HAP-1 (cell line): ENCODE measurements at regions not wholly inside any gene's neighbourhood (a gene's known extent, or its start where the extent isn't known, plus 50 kb on each side); places are given as distances from the start of the nearest gene placed in this dataset.
"Not testable (repeated sequence)": the region's sequence is repeated elsewhere in the genome, so short reads cannot be mapped to it uniquely, and the experiment has no call there.

Experiments
- DNase-seq, 2 experiments: peaks; one replicate each; pipeline ENCODE4 v3.0.0-alpha.2; 2016 to 2020; ENCODE audit warnings: low spot score in 2 of 2
- H3K27me3 ChIP-seq: fragments of 250-450 bp; sonication (Bioruptor Pico); 2 replicates; pipeline ENCODE4 v1.5.1; 2020; ENCODE audit warnings: low read depth, mild to moderate bottlenecking, moderate library complexity
- H3K36me3 ChIP-seq: fragments of 250-450 bp; sonication (Bioruptor Pico); replicated peaks from 2 replicates; pipeline ENCODE4 v1.5.1; 2020; ENCODE audit warnings: mild to moderate bottlenecking
- H3K4me1 ChIP-seq: fragments of 250-450 bp; sonication (Bioruptor Pico); 2 replicates; pipeline ENCODE4 v1.5.1; 2020; ENCODE audit warnings: mild to moderate bottlenecking
- H3K4me3 ChIP-seq: fragments of 250-450 bp; sonication (Bioruptor Pico); 2 replicates; pipeline ENCODE4 v1.5.1; 2020; ENCODE audit warnings: mild to moderate bottlenecking, moderate library complexity
- H3K9me3 ChIP-seq: fragments of 250-450 bp; sonication (Bioruptor Pico); 2 replicates; pipeline ENCODE4 v1.5.1; 2020; ENCODE audit warnings: mild to moderate bottlenecking, moderate library complexity
- in situ Hi-C: fragments of 300-500 bp; cut with MboI; formaldehyde crosslinking; loops from 3 replicates; pipeline ENCODE4 v1.14.3; 2020; ENCODE audit warnings: low sequenced_read_pairs, inconsistent platforms, mixed read lengths

GRCh38 chr20:55135923-55136322 lies 660.5 kb downstream of the DOK5 start:
- DNase-seq, result no peak
- H3K4me1 ChIP-seq, result no peaks in the 10 kb centered on the region
- no peaks in the 10 kb centered on the region for H3K9me3 ChIP-seq
- no peak overlapping the region for H3K4me3 ChIP-seq
- H3K27me3 ChIP-seq, result no peaks in the 10 kb centered on the region
- H3K36me3 ChIP-seq, result no peaks in the 10 kb centered on the region
- in situ Hi-C loops, result no loop called here

- Histone ChIP-seq H3K36me3 (no peaks in the 10 kb centered on the region), H3K4me1 (no peaks in the 10 kb centered on the region), H3K4me3 (no peak overlapping the region), H3K9me3 (no peaks in the 10 kb centered on the region), H3K27me3 (no peaks in the 10 kb centered on the region)
- in situ Hi-C loops, result no loop called here
- DNase-seq, result no peak
These were observed 657.1 kb downstream of the DOK5 start for GRCh38 chr20:55132523-55132922.

GRCh38 chr20:55117577-55117976 lies 642.2 kb downstream of the DOK5 start:
- H3K27me3 ChIP-seq, in situ Hi-C loops, H3K9me3 ChIP-seq, H3K4me3 ChIP-seq, H3K4me1 ChIP-seq, H3K36me3 ChIP-seq, DNase-seq: not testable (repeated sequence)

DNA sequence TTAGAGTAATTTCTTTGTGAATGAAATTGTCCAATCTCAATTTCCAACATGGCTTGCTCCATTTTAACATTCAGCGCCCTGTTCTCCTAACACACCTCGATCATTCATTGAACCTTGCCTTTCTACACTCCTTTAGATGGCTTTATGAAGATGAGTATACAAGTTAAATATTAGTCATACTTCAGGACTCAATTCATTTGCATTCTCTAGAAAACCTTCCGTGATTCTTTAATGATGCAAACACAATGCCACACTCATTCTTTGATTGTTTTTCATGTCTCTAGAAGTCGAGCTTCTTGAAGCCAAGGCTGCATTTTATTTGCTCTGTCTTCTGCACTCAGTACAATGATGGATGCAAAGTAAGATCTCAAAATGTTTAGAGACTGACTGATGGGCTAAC lies 641.2 kb downstream of the DOK5 start:
- no peaks in the 10 kb centered on the region for H3K36me3 ChIP-seq
- H3K27me3 ChIP-seq, result no peaks in the 10 kb centered on the region
- H3K4me3 ChIP-seq, result no peak overlapping the region
- no peaks in the 10 kb centered on the region for H3K9me3 ChIP-seq
- no peaks in the 10 kb centered on the region for H3K4me1 ChIP-seq
- in situ Hi-C loops, result no loop called here
- no peak for DNase-seq

GRCh38 chr20:55103188-55103587 lies 627.8 kb downstream of the DOK5 start:
- no peaks in the 10 kb centered on the region for H3K9me3 ChIP-seq

GRCh38 chr20:55099251-55099650 lies 623.9 kb downstream of the DOK5 start:
- no peaks in the 10 kb centered on the region for H3K36me3 ChIP-seq
- no peak overlapping the region for H3K4me3 ChIP-seq
- in situ Hi-C loops, result no loop called here
- no peaks in the 10 kb centered on the region for H3K27me3 ChIP-seq
- H3K4me1 ChIP-seq, result no peaks in the 10 kb centered on the region
- DNase-seq, result no peak
- no peaks in the 10 kb centered on the region for H3K9me3 ChIP-seq

More at GRCh38 chr20:55103188-55103587, 627.8 kb downstream of the DOK5 start:
- Histone ChIP-seq H3K36me3 (no peaks in the 10 kb centered on the region), H3K4me3 (no peak overlapping the region), H3K4me1 (no peaks in the 10 kb centered on the region), H3K27me3 (no peaks in the 10 kb centered on the region)
- in situ Hi-C loops, result no loop called here
- DNase-seq, result no peak

- in situ Hi-C loops, result no loop called here
These were observed 622.2 kb downstream of the DOK5 start for GRCh38 chr20:55097621-55098020.

GRCh38 chr20:55095745-55096400 lies 620.5 kb downstream of the DOK5 start:
- no peaks in the 10 kb centered on the region for H3K36me3 ChIP-seq
- no peaks in the 10 kb centered on the region for H3K4me1 ChIP-seq
- DNase-seq, result no peak
- H3K4me3 ChIP-seq, result no peak overlapping the region
- H3K27me3 ChIP-seq, result no peaks in the 10 kb centered on the region
- in situ Hi-C loops, result no loop called here
- no peaks in the 10 kb centered on the region for H3K9me3 ChIP-seq

More at GRCh38 chr20:55097621-55098020, 622.2 kb downstream of the DOK5 start:
- no peaks in the 10 kb centered on the region for H3K9me3 ChIP-seq
- no peaks in the 10 kb centered on the region for H3K27me3 ChIP-seq
- H3K4me3 ChIP-seq, result no peak overlapping the region
- no peaks in the 10 kb centered on the region for H3K36me3 ChIP-seq
- no peaks in the 10 kb centered on the region for H3K4me1 ChIP-seq
- DNase-seq, result no peak

DNA sequence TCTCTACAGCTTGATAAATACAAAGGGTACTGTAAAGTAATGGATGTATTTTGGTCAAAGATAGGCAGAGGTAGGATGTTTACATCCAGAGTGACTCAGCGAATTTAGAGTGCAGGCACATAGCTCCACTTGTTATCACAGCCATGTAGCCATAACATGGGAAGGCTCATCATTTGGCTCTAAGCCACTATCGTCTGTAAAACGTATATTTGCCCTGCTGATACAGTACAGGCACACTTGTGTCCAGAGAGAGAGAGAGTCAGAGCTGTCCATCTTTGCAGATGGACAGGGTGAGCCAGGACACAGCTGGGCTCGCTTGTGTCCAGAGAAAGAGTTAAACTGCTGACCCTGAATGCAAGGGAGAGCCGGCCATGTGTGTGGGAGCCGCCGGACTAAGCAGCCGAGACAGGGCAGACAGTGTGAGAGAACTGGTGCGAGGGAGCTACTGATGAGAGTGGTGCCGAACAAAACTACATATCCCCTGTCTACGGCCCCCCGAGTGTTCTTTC lies 619.0 kb downstream of the DOK5 start:
- Histone ChIP-seq H3K9me3 (no peaks in the 10 kb centered on the region), H3K4me3 (no peak overlapping the region), H3K36me3 (no peaks in the 10 kb centered on the region), H3K4me1 (no peaks in the 10 kb centered on the region), H3K27me3 (no peaks in the 10 kb centered on the region)
- in situ Hi-C loops, result no loop called here
- no peak for DNase-seq

DNA sequence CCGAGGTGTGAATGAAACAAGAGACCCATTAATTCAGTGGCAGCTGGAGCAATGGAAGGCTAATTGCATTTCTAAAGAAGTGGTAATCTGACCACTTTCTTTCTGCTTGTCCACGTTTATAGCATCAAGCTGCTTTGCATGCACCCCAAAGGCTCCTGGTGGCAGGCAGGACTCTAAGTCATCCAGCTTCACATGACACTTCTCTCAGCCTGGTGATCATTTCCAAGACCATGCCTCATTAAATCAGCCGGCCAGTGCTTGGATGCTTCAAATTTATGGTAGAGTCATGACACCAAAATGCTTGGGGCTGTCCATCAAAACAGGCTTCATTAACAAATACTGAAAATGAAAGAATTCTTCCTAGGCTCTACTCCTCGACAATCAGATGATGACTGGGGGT lies 614.9 kb downstream of the DOK5 start:
- in situ Hi-C loops, result no loop called here

DNA sequence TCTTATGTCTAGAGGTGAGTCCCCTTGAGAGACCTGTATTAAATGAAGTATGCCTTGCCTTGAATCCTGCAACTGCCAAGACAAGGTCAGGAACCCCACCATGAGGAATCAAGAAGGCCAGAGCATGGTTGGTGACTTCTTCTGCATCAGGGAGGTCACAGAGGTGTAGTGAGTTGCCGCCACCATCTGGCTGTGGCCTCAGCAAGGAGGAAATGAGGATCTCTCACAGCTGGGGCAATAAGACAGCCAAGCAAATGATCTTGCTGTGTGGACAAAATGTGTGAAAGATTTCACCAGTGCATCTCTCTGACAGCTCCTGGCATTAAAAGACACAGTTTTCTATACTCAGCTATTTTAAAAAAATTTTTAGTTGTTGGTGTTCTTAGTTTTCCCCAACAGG lies 611.0 kb downstream of the DOK5 start:
- Histone ChIP-seq H3K4me1 (no peaks in the 10 kb centered on the region), H3K9me3 (no peaks in the 10 kb centered on the region), H3K27me3 (no peaks in the 10 kb centered on the region), H3K36me3 (no peaks in the 10 kb centered on the region), H3K4me3 (no peak overlapping the region)
- in situ Hi-C loops, result no loop called here
- no peak for DNase-seq

More for the DNA sequence above, 614.9 kb downstream of the DOK5 start:
- no peak for DNase-seq
- H3K9me3 ChIP-seq, result no peaks in the 10 kb centered on the region
- no peaks in the 10 kb centered on the region for H3K36me3 ChIP-seq
- H3K4me1 ChIP-seq, result no peaks in the 10 kb centered on the region
- no peaks in the 10 kb centered on the region for H3K27me3 ChIP-seq
- H3K4me3 ChIP-seq, result no peak overlapping the region

DNA sequence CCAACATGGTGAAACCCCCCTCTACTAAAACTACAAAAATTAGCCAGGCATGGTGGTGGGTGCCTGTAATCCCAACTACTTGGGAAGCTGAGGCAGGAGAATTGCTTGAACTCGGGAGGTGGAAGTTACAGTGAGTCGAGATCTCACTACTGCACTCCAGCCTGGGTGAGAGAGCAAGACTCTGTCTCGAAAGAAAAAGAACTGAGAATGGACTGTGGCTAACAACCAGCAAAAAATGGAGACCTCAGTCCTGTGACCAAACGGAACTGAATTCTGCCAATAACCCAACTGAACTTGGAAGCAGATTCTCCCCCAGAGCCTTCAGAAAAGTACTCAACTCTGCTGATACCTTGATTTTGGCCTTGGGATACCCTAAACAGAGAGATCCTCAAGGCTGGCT lies 604.5 kb downstream of the DOK5 start:
- H3K4me3 ChIP-seq, result no peak overlapping the region
- H3K36me3 ChIP-seq, result no peaks in the 10 kb centered on the region
- no peaks in the 10 kb centered on the region for H3K27me3 ChIP-seq
- in situ Hi-C loops, result no loop called here
- no peak for DNase-seq
- no peaks in the 10 kb centered on the region for H3K4me1 ChIP-seq
- no peaks in the 10 kb centered on the region for H3K9me3 ChIP-seq

GRCh38 chr20:55074266-55074840 lies 599.0 kb downstream of the DOK5 start:
- H3K36me3 ChIP-seq, H3K4me1 ChIP-seq, H3K4me3 ChIP-seq, H3K9me3 ChIP-seq, DNase-seq, H3K27me3 ChIP-seq, in situ Hi-C loops: not testable (repeated sequence)

- no peak for DNase-seq
- H3K36me3 ChIP-seq, result no peaks in the 10 kb centered on the region
- H3K27me3 ChIP-seq, result no peaks in the 10 kb centered on the region
- in situ Hi-C loops, result no loop called here
- H3K4me3 ChIP-seq, result no peak overlapping the region
- H3K4me1 ChIP-seq, result no peaks in the 10 kb centered on the region
- H3K9me3 ChIP-seq, result no peaks in the 10 kb centered on the region
These were observed 594.6 kb downstream of the DOK5 start for GRCh38 chr20:55070001-55070400.
